Islet precursor cell (in vitro differentiated cells): ENCODE measurements at regions not wholly inside any gene's neighbourhood (a gene's known extent, or its start where the extent isn't known, plus 50 kb on each side); places are given as distances from the start of the nearest gene placed in this dataset.
"Not testable (repeated sequence)": the region's sequence is repeated elsewhere in the genome, so short reads cannot be mapped to it uniquely, and the experiment has no call there.

Experiments used
- DNase-seq: peaks from one replicate; pipeline ENCODE4 v3.0.0-alpha.2; 2018

DNA sequence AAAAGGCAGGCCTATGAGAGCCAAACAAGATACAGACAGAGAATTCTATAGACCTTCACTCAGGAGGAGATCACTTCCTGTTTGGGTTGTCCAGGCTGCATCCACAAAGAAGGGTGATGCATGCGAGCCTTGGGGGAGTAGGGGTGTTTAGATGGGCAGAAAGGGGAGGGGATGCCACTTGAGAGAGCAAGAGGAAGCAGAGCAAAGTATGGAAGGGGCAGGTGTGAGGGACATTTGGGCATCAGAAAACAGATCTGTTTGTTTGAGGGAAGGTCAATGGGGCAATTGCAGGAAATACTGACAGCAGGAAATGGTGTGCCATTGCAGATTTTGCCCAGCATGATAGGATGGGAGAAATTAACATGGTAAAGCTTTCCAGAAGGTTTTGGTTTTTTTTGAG, 146.4 kb upstream of the FOXN3 start:
- no peak for DNase-seq

DNA sequence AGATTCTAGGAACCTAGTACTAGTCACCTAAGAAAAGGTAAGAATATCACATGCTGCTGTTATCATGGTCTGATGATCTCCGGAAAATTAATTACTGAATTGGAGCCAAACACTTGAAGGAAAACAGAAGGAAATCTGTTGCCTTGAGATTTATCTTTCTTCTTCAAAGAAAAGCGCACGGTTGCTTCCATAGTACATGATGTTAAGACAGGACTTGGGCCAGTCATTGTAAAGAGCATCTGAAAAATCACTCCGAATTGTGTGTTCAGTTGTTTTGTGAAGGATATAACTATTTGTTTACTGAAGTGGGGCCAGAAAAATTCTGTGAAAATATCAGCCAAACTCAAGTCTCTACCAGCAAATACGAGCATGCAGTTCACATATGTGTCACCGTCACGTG, 134.9 kb upstream of the FOXN3 start:
- DNase-seq = no peak

DNA sequence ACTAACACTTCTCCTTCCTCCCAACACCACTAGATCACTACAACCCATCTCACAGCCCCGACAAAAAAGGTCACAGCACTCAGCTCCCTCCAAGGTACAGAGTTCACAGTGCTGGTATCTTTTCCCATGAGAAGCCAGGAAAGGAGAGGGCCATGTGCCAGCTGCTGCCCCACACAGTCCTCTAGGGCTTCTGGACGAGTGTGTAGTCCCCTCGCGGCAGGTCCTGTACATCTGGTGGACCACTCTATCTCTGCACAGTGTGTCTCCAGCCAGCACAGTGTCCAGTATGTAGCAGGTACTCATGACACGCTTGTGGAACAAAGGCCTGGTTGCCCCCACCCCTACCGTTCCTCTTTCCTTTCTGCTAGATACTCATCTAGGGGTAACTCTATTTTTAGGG, 134.4 kb upstream of the FOXN3 start:
- DNase-seq = no peak

DNA sequence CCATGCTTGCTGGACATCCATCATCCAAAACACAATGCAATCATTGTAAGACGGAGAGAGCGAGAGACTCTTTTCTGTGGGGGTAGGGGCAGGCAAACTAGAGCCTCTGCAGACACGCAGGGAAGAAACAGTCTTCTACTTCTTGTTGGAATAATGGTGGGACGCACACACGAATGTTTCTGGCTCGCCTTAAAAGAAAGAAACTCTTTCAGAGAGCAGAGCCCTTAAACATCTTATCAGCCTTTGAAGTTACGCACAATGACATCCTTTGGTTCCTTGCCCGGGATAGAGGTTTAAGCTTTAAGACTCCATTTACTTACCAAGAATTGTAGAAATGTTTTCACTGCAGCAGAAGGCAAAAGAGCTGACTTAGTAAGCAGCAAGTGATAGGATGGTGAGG, 133.8 kb upstream of the FOXN3 start:
- DNase-seq = no peak

DNA sequence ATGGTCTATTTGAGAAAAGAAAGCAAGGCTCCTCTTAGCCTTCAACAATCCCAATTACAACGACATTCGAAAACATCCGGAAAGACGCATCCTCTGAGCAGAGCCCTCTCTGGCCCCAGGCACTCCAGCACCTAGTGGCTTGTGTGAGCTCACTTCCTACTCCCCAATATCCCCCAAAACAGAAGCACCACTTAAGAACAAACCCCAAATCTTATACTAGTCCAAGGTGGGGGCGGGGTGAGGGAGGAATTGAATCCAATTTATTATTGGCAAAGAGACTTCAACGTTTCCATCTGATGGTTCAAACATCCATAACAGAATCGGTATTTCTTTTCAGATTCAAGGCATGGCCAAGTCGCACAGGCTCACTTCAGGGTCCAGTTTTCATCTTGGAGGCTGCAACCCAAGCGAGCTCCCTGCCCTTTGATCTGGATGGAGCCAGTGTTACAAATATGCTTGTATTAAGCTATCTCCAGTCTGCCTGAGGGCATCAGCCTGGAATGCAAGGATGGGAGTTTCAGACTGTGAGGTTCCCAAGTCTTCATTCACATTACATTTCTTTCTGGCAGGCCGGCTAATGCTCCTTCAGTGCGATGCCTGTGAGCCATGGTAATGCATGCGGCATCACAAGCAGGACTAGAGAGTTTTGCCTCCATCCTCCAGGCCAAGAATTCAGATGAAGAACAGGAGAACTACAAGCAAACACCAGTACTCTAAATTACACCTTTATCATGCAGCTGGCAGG, 132.5 kb upstream of the FOXN3 start:
- DNase-seq = peak; percentile 95

DNA sequence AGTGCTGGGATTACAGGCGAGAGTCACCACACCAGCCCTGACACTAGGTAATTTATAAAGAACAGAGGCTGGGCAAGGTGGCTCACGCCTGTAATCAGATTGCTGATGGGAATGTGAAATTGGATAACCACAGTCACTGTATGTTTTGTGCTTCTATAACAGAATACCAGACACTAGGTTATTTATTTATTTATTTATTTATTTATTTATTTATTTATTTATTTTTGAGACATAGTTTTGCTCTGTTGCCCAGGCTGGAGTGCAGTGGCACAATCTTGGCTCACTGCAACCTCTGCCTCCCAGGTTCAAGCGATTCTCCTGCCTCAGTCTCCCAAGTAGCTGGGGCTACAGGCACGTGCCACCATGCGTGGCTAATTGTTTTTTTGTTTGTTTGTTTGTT, 130.0 kb upstream of the FOXN3 start:
- DNase-seq = not testable (repeated sequence)

DNA sequence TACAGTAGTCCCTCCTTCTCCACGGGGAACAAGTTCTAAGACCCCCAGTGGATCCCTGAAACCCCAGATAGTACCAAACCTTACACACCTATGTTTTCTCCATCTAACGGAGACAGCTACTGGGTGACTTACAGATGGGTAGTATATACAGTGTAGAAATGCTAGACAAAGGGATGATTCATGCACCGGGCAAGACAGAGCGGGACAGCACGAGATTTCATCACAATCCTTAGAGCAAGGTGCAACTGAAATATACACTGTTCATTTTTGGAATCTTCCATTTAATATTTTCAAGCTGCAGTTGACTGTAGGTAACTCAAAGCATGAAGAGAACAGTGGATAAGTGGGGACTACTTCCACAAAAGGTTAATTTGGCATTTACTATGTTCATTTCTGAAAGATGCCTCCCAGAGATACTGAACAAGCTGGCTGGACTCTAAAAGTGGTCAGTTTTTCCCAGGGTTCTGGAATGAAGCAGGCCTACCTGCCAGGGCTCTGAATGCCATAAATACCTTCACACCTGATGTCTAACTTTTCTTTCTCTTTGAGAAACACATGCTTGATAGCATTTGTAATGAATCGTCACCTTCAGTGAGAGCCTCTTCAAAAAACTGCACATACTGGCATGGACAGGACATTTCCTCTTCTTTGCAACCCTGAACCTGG, 127.7 kb upstream of the FOXN3 start:
- peak; percentile 60 for DNase-seq

DNA sequence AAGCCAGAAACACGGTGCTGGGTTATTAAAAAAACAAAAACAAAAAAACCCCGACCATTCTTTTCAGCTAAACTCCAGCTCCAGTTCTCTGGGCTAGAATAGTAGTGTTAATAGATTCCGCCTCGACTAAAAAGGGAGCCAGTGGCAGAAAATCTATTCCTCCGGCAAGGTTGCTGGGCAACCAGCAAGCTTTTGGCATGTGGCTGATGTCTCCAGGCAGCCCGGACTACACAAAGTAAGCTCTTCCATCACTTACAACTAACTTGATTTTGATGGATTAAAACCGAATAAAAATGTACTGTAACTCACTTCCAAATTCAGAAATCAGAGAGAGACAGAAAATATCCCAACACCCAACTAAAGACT, 126.4 kb upstream of the FOXN3 start:
- no peak for DNase-seq

DNA sequence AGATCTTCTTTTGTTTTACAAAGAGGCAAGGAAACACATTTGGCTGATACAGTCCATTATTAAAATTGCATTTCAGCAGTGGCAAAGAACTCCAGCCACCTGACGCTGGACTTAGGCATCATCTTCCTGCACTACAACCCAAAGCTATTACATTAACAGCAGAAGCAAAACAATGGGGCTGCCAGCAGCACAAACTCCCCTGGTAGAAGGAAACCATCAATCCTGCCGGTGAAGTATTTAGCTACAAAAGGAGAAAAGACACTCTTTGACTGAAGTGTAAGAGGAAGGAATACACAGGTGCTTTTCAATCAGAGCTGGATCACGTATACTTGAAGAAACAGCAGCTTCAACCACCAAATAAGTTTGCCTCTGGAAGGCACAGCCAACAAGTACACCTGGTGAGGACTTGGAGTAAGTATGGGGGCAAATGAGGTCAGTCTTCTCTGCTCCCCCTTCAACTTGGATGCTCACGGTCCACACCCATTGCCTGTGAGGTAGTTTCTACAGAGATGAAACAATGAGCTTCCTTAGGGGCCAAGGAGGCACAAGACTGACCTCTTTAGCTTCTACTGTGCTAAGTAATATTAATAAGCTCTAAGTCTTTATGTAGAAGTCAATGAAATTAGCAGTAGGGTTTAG, 125.9 kb upstream of the FOXN3 start:
- peak; percentile 43 for DNase-seq

DNA sequence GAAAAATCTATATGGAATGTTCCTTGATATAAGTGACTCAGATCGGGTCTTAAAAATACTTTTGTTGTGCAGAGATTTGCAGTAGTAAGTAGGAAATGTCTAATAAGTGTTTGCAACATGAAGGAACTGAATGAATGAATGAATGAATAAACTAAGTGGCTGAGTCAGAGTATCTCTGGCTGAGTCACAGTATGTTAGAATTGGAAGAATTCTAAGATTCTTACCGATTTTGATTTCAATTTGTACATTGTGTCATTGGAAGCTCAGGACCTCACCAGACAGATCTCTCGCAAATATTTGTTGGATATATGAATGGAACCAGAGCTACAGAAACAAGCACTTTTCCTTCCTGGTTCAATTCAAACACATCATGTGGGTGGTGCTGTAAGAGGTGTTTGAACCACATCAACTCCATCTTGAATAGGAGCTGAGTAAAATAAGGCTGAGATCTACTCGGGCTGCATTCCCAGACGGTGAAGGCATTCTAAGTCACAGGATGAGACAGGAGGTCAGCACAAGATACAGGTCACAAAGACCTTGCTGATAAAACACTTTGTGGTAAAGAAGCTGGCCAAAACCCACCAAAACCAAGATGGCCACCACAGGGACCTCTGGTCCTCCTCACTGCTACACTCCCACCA, 123.9 kb upstream of the FOXN3 start:
- DNase-seq = peak; percentile 56

DNA sequence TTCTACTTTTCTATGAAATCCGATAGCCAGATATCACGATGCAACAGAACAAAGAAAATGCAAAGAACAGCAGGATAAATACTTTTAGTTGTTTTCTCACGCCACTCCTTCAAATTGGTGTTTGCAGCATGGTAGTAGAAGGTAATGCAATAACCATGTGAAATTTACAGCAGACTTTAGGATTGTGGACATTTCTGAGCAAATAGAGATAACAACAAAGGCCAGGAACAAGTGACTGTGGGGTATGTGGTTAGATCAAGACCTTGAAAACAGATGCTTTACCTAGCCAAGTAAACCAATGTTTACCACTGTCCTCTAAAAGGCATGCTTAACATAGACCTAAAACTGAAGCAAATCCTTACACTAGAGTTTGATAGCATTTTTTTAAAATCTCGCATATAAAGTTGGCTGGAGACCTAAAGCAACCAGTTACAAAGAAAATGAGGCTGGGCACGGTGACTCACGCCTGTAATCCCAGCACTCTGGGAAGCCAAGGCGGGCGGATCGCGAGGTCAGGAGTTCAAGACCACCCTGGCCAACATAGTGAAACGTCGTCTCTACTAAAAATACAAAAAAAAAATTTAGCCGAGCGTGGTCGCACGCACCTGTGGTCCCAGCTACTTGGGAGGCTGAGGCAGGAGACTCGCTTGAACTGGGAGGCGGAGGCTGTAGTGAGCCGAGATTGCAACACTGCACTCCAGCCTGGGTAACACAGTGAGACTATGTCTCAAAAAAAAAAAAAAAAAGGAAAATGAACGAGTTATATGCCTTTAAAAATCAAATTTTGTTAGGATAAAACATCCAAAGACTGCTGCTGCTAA, 123.2 kb upstream of the FOXN3 start:
- no peak for DNase-seq

DNA sequence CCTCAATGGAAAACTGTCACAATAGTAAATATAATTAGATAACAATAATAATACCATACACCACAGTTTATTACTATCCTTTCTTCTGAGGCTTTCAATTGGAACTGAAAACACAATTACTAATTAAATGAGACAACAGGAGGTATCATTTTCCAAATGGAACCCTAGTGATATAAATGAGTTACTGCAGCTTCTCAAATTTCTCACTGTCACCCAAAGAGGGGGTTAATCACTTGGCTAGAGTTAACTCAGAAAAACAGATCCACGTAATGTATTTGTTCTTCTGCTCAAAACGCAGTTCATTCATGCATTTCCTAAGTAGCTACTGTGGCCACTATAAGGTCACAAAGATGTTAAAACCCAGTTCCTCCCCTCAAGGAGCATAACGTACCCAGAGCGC, 120.9 kb upstream of the FOXN3 start:
- no peak for DNase-seq

DNA sequence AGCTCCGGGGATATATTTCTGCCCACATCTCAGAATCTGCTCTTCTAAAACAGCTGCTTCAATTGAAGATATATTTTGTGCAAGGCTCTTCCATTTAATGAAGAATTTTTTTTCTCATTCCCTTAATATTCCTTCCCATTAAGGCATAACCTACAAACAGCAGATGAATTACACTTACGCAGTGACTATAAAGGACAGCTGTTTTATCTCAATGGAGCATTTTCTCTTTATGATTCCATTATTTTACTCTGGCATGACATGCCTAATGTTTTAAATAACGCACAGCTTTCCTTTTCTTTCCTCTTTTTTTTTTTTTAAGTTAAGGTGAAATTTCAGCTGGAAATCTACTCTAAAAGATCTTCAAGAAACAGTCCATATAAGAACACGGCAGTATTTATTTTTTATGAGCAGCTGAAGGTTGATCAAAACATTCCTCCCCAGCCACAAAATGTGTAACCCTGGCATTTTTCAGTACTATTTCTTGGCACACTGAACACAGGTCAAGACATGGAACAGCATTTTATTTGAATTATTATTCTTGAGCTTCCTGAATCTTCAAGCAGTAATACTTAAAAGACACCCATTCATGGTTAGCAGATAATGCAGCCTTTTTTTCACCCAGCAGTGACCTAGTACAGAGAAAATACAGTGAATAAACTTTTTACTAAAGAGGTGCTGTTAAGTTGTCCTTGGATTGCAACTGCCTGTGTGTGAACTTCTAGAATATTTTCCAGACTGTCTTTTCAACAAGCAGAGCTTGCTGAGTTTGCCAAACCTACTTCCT, 118.1 kb upstream of the FOXN3 start:
- DNase-seq = no peak

DNA sequence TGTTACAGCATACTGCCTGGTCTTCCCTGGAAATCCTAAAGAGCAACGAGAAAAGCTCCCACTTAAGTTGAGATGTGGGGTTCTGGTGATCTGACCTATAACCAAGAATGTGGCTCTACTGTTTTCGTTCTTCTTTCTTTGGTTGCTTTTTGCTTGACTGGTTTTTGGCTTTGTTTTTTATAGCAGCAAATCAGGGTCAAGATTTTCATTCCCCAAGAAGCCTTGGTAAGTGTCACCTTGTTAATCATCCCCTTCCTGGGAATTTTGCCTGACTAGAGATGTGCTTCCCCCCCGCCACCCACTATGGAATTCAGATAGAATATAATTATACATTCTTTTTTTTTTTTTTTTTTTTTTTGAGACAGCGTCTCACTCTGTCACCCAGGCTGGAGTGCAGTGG, 116.7 kb upstream of the FOXN3 start:
- no peak for DNase-seq

DNA sequence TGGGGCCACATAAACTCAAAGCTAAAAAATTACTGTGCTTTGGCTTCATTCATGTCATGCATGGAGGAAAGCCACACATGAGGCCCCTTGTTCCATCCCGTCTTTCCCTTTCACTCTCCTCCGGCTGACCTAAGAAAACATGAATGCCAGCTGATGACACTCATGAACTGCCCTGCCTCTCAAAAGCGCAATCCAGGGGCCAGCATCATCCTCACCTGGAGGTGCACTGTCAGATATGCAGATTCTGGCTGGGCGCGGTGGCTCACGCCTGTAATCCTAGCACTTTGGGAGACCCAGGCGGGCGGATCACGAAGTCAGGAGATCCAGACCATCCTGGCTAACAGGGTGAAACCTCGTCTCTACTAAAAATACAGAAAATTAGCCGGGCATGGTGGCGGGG, 116.1 kb upstream of the FOXN3 start:
- DNase-seq = no peak

DNA sequence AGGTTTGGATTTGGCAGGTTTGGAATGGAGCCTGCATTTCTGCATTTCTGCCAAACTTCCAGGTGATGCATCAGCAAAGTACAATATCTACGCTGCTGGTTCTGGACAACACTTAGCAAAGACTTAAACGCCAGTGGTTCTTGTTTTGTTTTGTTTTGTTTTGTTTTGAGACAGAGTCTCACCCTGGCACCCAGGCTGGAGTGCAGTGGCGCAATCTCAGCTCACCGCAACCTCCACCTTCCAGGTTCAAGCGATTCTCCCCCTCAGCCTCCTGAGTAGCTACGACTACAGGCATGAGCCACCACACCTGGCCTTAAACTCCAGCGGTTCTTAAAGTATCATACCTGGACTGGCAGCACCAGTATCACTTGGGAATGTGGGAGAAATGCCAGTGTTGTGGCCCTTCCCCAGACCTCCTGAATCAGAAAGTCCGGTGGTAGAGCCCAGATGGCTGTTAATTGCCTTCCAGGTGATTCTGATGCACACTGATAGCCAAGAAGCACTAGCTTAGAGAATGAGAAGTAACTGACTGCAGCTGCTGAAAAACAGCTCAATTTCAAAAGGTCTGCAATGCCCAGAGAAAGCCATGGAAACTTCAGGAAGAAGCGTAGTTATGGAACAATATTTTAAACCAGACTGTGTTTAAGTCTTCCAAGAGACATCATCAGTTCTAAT, 114.8 kb upstream of the FOXN3 start:
- no peak for DNase-seq

DNA sequence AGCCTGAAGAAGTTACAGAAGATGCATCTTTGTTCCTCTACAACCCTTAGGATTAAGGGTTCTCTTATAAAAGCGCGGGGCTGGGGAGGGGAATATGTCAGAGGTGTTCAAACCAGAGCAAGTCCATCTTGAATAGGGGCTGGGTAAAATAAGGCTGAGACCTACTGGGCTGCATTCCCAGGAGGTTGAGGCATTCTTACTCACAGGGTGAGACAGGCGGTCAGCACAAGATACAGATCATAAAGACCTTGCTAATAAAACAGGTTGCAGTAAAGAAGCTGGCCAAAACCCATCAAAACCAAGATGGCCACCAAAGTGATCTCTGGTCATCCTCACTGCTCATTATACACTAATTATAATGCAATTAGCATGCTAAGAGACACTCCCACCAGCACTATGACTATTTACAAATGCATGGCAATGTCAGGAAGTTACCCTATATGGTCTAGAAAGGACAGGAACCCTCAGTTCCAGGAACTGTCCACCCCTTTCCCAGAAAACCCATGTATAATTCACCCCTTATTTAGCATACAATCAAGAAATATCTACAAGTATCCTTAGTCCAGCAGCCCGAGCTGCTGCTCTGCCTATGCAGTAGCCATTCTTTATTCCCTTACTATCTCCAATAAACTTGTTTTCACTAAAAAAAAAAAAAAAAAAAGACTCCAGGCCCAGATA, 108.1 kb upstream of the FOXN3 start:
- no peak for DNase-seq

DNA sequence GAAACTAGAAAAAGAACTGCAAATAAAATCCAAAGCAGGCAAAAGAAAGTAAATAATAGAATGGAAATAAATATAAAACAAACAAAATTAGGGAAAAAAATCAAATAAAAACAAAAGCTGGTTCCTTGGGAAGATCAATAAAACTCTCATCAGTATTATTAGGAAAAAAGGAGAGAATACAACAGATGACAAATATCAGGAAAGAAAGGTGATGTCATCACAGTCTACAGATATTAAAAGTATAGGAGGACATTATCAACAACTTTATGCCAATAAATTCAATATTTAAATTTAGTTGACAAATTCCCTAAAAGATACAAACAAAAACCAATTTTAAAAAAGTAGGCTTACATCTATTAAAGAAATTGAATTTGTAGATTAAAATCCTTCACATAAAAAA, 107.4 kb upstream of the FOXN3 start:
- no peak for DNase-seq

DNA sequence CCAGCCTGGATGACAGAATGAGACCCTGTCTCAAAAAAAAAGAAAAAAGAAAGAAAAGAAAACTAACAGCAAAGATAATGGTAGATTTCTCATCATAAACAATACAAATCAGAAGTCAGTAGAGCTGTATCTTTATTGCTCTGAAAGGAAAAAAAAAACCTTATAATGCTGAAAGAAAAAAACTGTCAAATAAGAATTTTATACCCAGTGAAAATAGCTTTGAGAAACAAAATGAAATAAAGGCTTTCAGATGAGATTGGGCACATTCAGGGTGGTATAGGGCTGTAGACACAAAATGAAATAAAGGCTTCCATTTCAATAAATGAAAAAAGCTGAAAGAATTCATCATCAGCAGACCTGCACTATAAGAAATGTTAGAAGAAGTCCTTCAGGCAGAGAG, 105.0 kb upstream of the FOXN3 start:
- DNase-seq = no peak

DNA sequence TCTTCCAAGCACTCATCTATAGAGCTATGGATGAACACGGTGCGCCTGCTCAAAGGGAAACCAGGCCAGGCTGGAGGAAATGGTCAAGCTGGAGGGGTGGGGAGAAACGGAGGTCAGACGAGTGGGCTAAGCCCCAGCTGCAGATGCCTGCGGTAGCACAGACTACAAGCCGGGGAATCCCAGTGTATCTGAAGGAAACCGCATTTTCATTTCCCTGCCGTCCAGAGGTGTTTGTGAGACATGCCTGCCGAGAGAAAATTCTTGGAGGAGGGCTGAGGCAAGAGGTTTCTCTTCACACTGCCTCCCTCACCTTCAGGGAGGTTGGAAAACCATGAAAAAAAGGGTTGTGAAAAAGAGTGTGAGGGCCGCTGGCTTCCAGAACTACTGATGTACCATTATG, 102.0 kb upstream of the FOXN3 start:
- no peak for DNase-seq

DNA sequence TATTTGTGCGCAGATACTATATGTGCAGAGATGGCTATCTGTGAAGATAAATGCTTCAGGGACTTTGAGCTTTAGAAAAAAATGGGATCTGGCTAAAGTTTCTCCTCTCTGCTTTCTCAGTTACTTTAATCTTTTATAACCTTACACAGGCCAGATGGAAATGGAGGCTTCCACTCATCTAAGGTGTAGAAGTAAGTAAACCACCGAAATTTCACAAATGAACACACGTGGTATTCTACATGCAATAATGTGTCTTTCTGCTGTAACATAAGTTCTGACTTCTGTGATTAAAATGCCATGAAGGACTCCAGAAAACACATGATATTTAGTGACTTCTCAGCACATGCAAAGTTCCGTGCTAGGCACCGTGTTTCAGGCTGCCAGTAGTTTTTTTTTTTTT, 99.1 kb upstream of the FOXN3 start:
- DNase-seq = no peak
